CD4-positive, alpha-beta memory T cell (primary cell): ENCODE measurements at regions not wholly inside any gene's neighbourhood (a gene's known extent, or its start where the extent isn't known, plus 50 kb on each side); places are given as distances from the start of the nearest gene placed in this dataset.

ENCODE experiments used
- CTCF ChIA-PET: fragments of 350-600 bp; sonication (Branson Sonifier 250); formaldehyde crosslinking; loops from one replicate; lab custom pipeline; 2021; ENCODE audit warnings: inconsistent platforms; ENCODE audit not compliant: partially characterized antibody; lab: Charles Lee
- POLR2A ChIA-PET: fragments of 350-600 bp; sonication (Branson Sonifier 250); formaldehyde crosslinking; loops from one replicate; lab custom pipeline; 2021; ENCODE audit not compliant: partially characterized antibody; lab: Charles Lee
- DNase-seq, 5 donors: peaks; one replicate each; pipeline versions ENCODE4 v3.0.0 to v3.0.0-alpha.2; 2020 to 2022; ENCODE audit warnings: mixed read lengths in 1 of 5
- H3K27ac ChIP-seq: one replicate; pipeline ENCODE4 v1.7.0; 2013; ENCODE audit warnings: low read depth, low read length
- H3K27me3 ChIP-seq: 2 replicates; pipeline ENCODE4 v1.7.0; 2013; ENCODE audit warnings: mild to moderate bottlenecking, low read length, moderate library complexity; ENCODE audit not compliant: insufficient read depth
- H3K36me3 ChIP-seq: 2 replicates; pipeline ENCODE4 v1.7.0; 2013; ENCODE audit warnings: mild to moderate bottlenecking, low read length, moderate library complexity; ENCODE audit not compliant: insufficient read depth
- H3K4me1 ChIP-seq: 2 replicates; pipeline ENCODE4 v1.7.0; 2013; ENCODE audit warnings: mild to moderate bottlenecking, low read length, moderate library complexity; ENCODE audit not compliant: insufficient read depth
- H3K4me3 ChIP-seq, 2 donors: one replicate each; pipeline ENCODE4 v1.7.0; 2013; ENCODE audit warnings: low read length in 2 of 2, mild to moderate bottlenecking in 1 of 2
- H3K9me3 ChIP-seq, 2 donors: one replicate each; pipeline ENCODE4 v1.7.0; 2013; ENCODE audit warnings: low read length in 2 of 2, control low read depth in 1 of 2; ENCODE audit not compliant: control insufficient read depth in 1 of 2
- H3K27ac Mint-ChIP-seq, 7 donors: one replicate each; pipeline ENCODE4 v1.8.0; 2020 to 2021; ENCODE audit warnings: mixed read lengths in 7 of 7, mild to moderate bottlenecking in 6 of 7, inconsistent platforms in 3 of 7, moderate library complexity in 3 of 7
- H3K27me3 Mint-ChIP-seq, 2 donors: one replicate each; pipeline ENCODE4 v1.8.0; 2020 to 2021; ENCODE audit warnings: mixed read lengths in 2 of 2
- H3K36me3 Mint-ChIP-seq, 2 donors: one replicate each; pipeline ENCODE4 v1.8.0; 2020 to 2021; ENCODE audit warnings: mixed read lengths in 2 of 2, inconsistent platforms in 1 of 2, mild to moderate bottlenecking in 1 of 2
- H3K4me1 Mint-ChIP-seq, 4 donors: one replicate each; pipeline ENCODE4 v1.8.0; 2020 to 2021; ENCODE audit warnings: mixed read lengths in 4 of 4, mild to moderate bottlenecking in 1 of 4
- H3K4me3 Mint-ChIP-seq, 8 donors: one replicate each; pipeline ENCODE4 v1.8.0; 2020 to 2021; ENCODE audit warnings: mixed read lengths in 8 of 8, mild to moderate bottlenecking in 7 of 8, moderate library complexity in 6 of 8, inconsistent platforms in 3 of 8
- H3K9me3 Mint-ChIP-seq, 8 donors: one replicate each; pipeline ENCODE4 v1.8.0; 2020 to 2021; ENCODE audit warnings: mixed read lengths in 8 of 8, mild to moderate bottlenecking in 5 of 8, inconsistent platforms in 3 of 8, moderate library complexity in 1 of 8
- intact Hi-C: fragments of 100-400 bp; cut with micrococcal nuclease; formaldehyde crosslinking; loops from one replicate; pipeline ENCODE4 v1.15.1; 2023

- DNase-seq, result no peak
- Mint-ChIP-seq H3K9me3 (peaks cover 2 to 20% (median 9%) of the 10 kb centered on the region in 8 donors), H3K27ac (no peak overlapping the region), H3K36me3 (no peaks in the 10 kb centered on the region), H3K4me1 (no peaks in the 10 kb centered on the region), H3K4me3 (no peak overlapping the region), H3K27me3 (peaks cover 4 to 6% of the 10 kb centered on the region in 2 donors)
- intact Hi-C loops, result no loop called here
- no peak overlapping the region for H3K4me3 ChIP-seq
- ChIA-PET POLR2A (no interaction called here), CTCF (interaction anchor here (1.9 kb wide), 1 partner anchor 10 kb away, joined by 4 read pairs; no protein-coding TSS in a partner anchor)
- H3K27me3 ChIP-seq, result no peaks in the 10 kb centered on the region
- H3K27ac ChIP-seq, result no peak overlapping the region
- H3K36me3 ChIP-seq, result no peaks in the 10 kb centered on the region
- no peaks in the 10 kb centered on the region for H3K4me1 ChIP-seq
- no peaks in the 10 kb centered on the region for H3K9me3 ChIP-seq
Observed at GRCh38 chr14:38973083-38973700, 129.8 kb downstream of the SEC23A start.

DNA sequence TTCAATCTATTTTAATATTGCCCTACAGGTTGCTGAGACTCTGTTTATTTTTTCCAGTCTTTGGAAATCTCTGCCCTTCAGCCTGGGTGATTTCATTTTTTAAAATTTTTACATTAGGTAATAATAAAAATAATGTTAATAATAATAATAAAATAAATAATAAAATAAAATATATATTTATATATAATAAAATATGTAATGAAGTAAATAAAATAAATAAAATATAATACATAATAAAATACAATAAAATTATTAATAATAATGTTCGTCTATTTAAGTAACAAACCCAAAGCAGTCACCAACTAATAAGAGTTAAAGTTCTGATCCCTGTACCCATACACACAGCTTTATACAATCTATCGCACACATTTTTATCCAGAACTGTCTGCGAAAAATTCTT is 130.5 kb downstream of the SEC23A start:
- Histone ChIP-seq H3K27ac (no peak overlapping the region), H3K4me3 (no peak overlapping the region), H3K9me3 (no peaks in the 10 kb centered on the region), H3K36me3 (no peaks in the 10 kb centered on the region), H3K4me1 (no peaks in the 10 kb centered on the region), H3K27me3 (no peaks in the 10 kb centered on the region)
- Mint-ChIP-seq H3K9me3 (peaks cover 0 to 17% (median 4%) of the 10 kb centered on the region in 8 donors), H3K4me3 (no peak overlapping the region), H3K4me1 (no peaks in the 10 kb centered on the region), H3K27ac (no peak overlapping the region), H3K36me3 (no peaks in the 10 kb centered on the region), H3K27me3 (peaks cover 0 to 6% of the 10 kb centered on the region in 2 donors)
- ChIA-PET POLR2A (no interaction called here), CTCF (no interaction called here)
- no peak for DNase-seq
- intact Hi-C loops, result no loop called here

DNA sequence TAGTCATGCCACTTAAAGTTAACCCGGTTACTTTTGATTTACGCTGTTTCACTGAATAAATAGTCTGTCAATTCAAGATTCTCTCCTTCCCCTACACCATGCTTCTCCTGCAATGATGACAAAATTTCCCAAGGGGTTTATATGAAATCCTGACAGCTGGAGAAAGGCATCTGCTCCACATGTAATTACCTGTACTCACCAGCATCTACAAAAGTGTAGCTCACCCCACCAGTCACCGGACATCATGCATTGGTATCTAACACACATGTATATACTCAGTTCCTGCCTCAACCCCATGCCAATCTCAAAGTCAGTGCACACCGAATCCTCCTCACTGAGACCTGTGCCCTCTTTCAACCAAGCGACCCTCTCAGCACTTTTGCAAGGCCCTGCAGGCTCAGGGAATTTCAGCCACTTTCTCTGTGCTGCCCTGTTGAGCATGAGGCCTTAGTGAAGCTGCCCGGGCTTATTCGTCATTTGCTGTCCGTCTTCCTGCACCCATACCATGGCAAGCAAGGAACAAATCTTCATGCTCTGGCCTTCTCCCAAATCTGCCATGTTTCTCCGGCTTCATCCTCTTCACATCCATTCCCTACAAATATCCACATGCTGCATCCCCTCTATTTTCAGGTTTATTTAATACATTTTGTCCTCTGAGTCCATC is 131.6 kb downstream of the SEC23A start:
- Histone ChIP-seq H3K9me3 (no peaks in the 10 kb centered on the region), H3K4me1 (no peaks in the 10 kb centered on the region), H3K36me3 (no peaks in the 10 kb centered on the region), H3K27ac (no peak overlapping the region), H3K4me3 (no peak overlapping the region), H3K27me3 (no peaks in the 10 kb centered on the region)
- POLR2A ChIA-PET, result no interaction called here
- Mint-ChIP-seq H3K27me3 (peaks cover 1 to 7% of the 10 kb centered on the region in 2 donors), H3K4me3 (no peak overlapping the region), H3K4me1 (no peaks in the 10 kb centered on the region), H3K9me3 (peaks cover 0 to 14% (median 3%) of the 10 kb centered on the region in 8 donors), H3K36me3 (no peaks in the 10 kb centered on the region), H3K27ac (no peak overlapping the region)
- intact Hi-C loops, result no loop called here
- no peak for DNase-seq
- CTCF ChIA-PET, result no interaction called here

- ChIA-PET POLR2A (no interaction called here), CTCF (no interaction called here)
- no peak overlapping the region for H3K27ac Mint-ChIP-seq
- Histone ChIP-seq H3K4me1 (no peaks in the 10 kb centered on the region), H3K4me3 (no peak overlapping the region), H3K36me3 (no peaks in the 10 kb centered on the region), H3K27me3 (no peaks in the 10 kb centered on the region), H3K9me3 (no peaks in the 10 kb centered on the region), H3K27ac (no peak overlapping the region)
- no peaks in the 10 kb centered on the region for H3K4me1 Mint-ChIP-seq
- no peak overlapping the region for H3K4me3 Mint-ChIP-seq
- peaks cover 0 to 7% (median 2%) of the 10 kb centered on the region in 8 donors for H3K9me3 Mint-ChIP-seq
- H3K27me3 Mint-ChIP-seq, result peaks cover 1% of the 10 kb centered on the region in 2 donors
- no peaks in the 10 kb centered on the region for H3K36me3 Mint-ChIP-seq
- no peak for DNase-seq
- intact Hi-C loops, result no loop called here
Observed at GRCh38 chr14:38964630-38965029, 138.4 kb downstream of the SEC23A start.

DNA sequence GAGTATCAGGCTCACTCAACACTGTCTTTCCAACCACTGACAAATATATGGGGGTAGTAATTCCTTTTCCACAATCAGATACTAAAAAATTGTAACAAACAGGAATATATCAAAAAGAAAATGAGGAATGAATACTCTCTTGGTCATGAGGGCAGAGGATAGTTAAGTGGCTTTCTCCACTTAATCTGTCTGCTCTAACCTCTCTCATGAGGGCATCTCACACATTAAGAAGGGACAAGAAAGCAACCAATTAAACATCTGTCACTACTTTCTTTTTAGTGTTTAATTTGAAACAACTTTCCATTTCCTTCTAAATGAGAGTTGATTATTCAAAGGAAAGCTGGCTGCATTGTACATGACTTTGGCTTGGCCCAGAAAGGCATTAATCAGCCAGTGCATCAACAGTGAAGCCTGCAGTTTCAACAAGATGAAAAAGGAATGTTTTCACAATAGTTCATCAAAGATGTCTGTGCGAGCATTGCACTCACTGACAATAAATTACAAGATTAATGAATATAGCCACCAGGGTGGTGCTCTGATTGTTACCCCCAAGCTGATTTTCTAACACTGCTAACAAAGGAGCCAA is 142.0 kb downstream of the SEC23A start:
- Mint-ChIP-seq H3K27ac (no peak overlapping the region), H3K9me3 (peaks cover 0 to 2% (median 0%) of the 10 kb centered on the region in 8 donors), H3K4me3 (no peak overlapping the region), H3K36me3 (no peaks in the 10 kb centered on the region), H3K4me1 (no peaks in the 10 kb centered on the region), H3K27me3 (no peaks in the 10 kb centered on the region)
- intact Hi-C loops, result no loop called here
- Histone ChIP-seq H3K36me3 (no peaks in the 10 kb centered on the region), H3K9me3 (no peaks in the 10 kb centered on the region), H3K4me3 (no peak overlapping the region), H3K27me3 (no peaks in the 10 kb centered on the region), H3K4me1 (no peaks in the 10 kb centered on the region), H3K27ac (no peak overlapping the region)
- POLR2A ChIA-PET, result no interaction called here
- no peak for DNase-seq
- CTCF ChIA-PET, result no interaction called here

GRCh38 chr14:38959021-38959420 is 144.0 kb downstream of the SEC23A start:
- H3K36me3 ChIP-seq, result no peaks in the 10 kb centered on the region
- intact Hi-C loops, result no loop called here
- Mint-ChIP-seq H3K27ac (no peak overlapping the region), H3K4me1 (no peaks in the 10 kb centered on the region), H3K36me3 (no peaks in the 10 kb centered on the region), H3K9me3 (no peaks in the 10 kb centered on the region), H3K27me3 (peaks cover 0 to 3% of the 10 kb centered on the region in 2 donors), H3K4me3 (no peak overlapping the region)
- no peaks in the 10 kb centered on the region for H3K4me1 ChIP-seq
- ChIA-PET POLR2A (no interaction called here), CTCF (no interaction called here)
- no peak overlapping the region for H3K4me3 ChIP-seq
- H3K9me3 ChIP-seq, result no peaks in the 10 kb centered on the region
- H3K27ac ChIP-seq, result no peak overlapping the region
- no peaks in the 10 kb centered on the region for H3K27me3 ChIP-seq
- no peak for DNase-seq

DNA sequence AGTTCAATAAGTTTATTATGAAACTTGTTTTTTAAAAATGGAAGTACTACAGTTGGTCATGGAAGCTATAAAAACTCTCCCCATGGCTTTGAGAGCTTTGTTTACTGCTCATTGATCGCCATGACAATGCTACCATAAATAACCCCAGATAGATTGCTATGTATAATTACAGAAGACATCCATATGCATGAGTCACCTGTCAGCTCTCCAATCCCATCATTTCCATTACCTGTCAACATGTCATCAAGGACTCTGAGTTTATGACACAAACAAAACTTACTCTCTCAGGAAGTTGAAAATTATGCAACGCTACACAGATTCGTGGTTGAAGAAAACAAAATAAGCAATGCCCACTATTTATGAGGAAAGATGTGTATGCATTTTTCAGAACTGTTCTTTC is 144.4 kb downstream of the SEC23A start:
- ChIA-PET CTCF (no interaction called here), POLR2A (no interaction called here)
- intact Hi-C loops, result no loop called here

More for the DNA sequence above, 144.4 kb downstream of the SEC23A start:
- Histone ChIP-seq H3K27ac (no peak overlapping the region), H3K27me3 (no peaks in the 10 kb centered on the region), H3K4me3 (no peak overlapping the region), H3K4me1 (no peaks in the 10 kb centered on the region), H3K36me3 (no peaks in the 10 kb centered on the region), H3K9me3 (no peaks in the 10 kb centered on the region)
- H3K4me1 Mint-ChIP-seq, result no peaks in the 10 kb centered on the region
- peaks cover 0 to 3% of the 10 kb centered on the region in 2 donors for H3K27me3 Mint-ChIP-seq
- H3K4me3 Mint-ChIP-seq, result no peak overlapping the region
- no peak overlapping the region for H3K27ac Mint-ChIP-seq
- H3K36me3 Mint-ChIP-seq, result no peaks in the 10 kb centered on the region
- no peak for DNase-seq
- H3K9me3 Mint-ChIP-seq, result no peaks in the 10 kb centered on the region
